A673 (cell line): ENCODE measurements at regions not wholly inside any gene's neighbourhood (a gene's known extent, or its start where the extent isn't known, plus 50 kb on each side); places are given as distances from the start of the nearest gene placed in this dataset.

Source experiments
- BruUV-seq: library from RNA; stranded (reverse); fragments of 400-500 nt; replicated peaks from 2 replicates; lab custom pipeline; 2021; lab: Mats Ljungman, UMichigan
- CTCF ChIA-PET: fragments of 300-600 bp; sonication (Branson Sonifier 250); formaldehyde crosslinking; loops from one replicate; lab custom pipeline; 2022; ENCODE audit warnings: antibody characterized with exemption; lab: Charles Lee
- POLR2A ChIA-PET: fragments of 300-600 bp; sonication (Branson Sonifier 250); formaldehyde crosslinking; loops from one replicate; lab custom pipeline; 2022; ENCODE audit warnings: antibody characterized with exemption; ENCODE audit not compliant: low non-redundant PET; lab: Charles Lee
- DNase-seq: peaks from one replicate; pipeline ENCODE4 v3.0.0-alpha.2; 2015; ENCODE audit warnings: low spot score
- H3K27ac ChIP-seq: fragments of 200-600 bp; sonication (generic); 2 replicates; pipeline ENCODE4 v1.5.1; 2016; ENCODE audit warnings: mixed run types, low read depth, mild to moderate bottlenecking, mixed read lengths, antibody characterized with exemption, low read length; ENCODE audit not compliant: poor library complexity, severe bottlenecking
- H3K27me3 ChIP-seq: fragments of 200-600 bp; sonication (generic); replicated peaks from 2 replicates; pipeline ENCODE4 v1.6.1; 2017; ENCODE audit warnings: mixed run types, low read depth, mild to moderate bottlenecking, mixed read lengths, antibody characterized with exemption, low read length; ENCODE audit not compliant: insufficient read depth, poor library complexity
- H3K36me3 ChIP-seq: fragments of 200-600 bp; sonication (generic); 2 replicates; pipeline ENCODE4 v1.6.1; 2016; ENCODE audit warnings: mixed run types, mild to moderate bottlenecking, mixed read lengths, antibody characterized with exemption, low read length; ENCODE audit not compliant: insufficient read depth, poor library complexity, severe bottlenecking
- H3K4me1 ChIP-seq: fragments of 200-600 bp; sonication (generic); 2 replicates; pipeline ENCODE4 v1.6.1; 2017; ENCODE audit warnings: mixed run types, mild to moderate bottlenecking, mixed read lengths, antibody characterized with exemption, low read length; ENCODE audit not compliant: insufficient read depth, poor library complexity, severe bottlenecking
- H3K4me3 ChIP-seq: fragments of 200-600 bp; sonication (generic); 2 replicates; pipeline ENCODE4 v1.5.1; 2016; ENCODE audit warnings: low read depth, mixed run types, mild to moderate bottlenecking, mixed read lengths, low read length; ENCODE audit not compliant: poor library complexity, severe bottlenecking
- H3K9me3 ChIP-seq: fragments of 200-600 bp; sonication (generic); 2 replicates; pipeline ENCODE4 v1.6.1; 2016; ENCODE audit warnings: mixed run types, low read depth, mild to moderate bottlenecking, mixed read lengths, antibody characterized with exemption, low read length; ENCODE audit not compliant: poor library complexity, severe bottlenecking
- EZH2 ChIP-seq: fragments of 200-600 bp; sonication (generic); IDR thresholded peaks from 2 replicates; pipeline ENCODE4 v1.6.1; 2017; ENCODE audit warnings: borderline replicate concordance, low read depth, mild to moderate bottlenecking, mixed read lengths, antibody characterized with exemption, low read length; ENCODE audit not compliant: poor library complexity, severe bottlenecking
- intact Hi-C: fragments of 100-400 bp; cut with micrococcal nuclease; formaldehyde crosslinking; loops from one replicate; pipeline ENCODE4 v1.10.0; 2022; ENCODE audit not compliant: unreplicated experiment
- TF ChIP-seq, protein P1 (sequence below): fragments of 300-800, 200-600 bp; sonication (generic); conservative IDR thresholded peaks from 2 replicates; pipeline ENCODE4 v1.5.1; 2017; ENCODE audit warnings: low read depth, mild to moderate bottlenecking, antibody characterized with exemption, low read length, moderate library complexity, mixed read lengths

DNA sequence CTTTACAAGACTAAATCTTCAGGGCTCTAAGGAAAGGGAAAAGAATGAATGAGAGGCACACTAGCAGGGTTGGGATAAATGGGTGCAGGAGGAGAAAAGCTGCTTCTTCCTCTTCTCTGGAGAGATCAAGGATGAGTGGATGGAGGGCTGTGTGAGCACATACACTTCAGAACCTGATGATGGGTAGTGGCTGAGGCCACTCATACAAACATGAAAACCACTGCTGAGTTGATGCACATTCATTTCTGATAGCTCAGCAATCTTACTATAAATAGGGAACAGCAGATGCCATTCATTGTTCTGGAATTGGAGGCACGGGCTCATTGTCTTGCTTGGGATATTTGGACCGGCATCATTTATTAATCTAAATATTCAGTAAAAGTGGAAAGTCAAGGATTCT lies 152.4 kb upstream of the KCTD1 start:
- H3K4me3 ChIP-seq = no peak overlapping the region
- no TSS peak for BruUV-seq
- no peak for DNase-seq
- no peaks in the 10 kb centered on the region for H3K9me3 ChIP-seq
- no peaks in the 10 kb centered on the region for H3K4me1 ChIP-seq
- no peaks in the 10 kb centered on the region for H3K36me3 ChIP-seq
- TF ChIP-seq EZH2 = no peak
- TF ChIP-seq, protein P1, sequence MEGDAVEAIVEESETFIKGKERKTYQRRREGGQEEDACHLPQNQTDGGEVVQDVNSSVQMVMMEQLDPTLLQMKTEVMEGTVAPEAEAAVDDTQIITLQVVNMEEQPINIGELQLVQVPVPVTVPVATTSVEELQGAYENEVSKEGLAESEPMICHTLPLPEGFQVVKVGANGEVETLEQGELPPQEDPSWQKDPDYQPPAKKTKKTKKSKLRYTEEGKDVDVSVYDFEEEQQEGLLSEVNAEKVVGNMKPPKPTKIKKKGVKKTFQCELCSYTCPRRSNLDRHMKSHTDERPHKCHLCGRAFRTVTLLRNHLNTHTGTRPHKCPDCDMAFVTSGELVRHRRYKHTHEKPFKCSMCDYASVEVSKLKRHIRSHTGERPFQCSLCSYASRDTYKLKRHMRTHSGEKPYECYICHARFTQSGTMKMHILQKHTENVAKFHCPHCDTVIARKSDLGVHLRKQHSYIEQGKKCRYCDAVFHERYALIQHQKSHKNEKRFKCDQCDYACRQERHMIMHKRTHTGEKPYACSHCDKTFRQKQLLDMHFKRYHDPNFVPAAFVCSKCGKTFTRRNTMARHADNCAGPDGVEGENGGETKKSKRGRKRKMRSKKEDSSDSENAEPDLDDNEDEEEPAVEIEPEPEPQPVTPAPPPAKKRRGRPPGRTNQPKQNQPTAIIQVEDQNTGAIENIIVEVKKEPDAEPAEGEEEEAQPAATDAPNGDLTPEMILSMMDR = no peak
- no peak overlapping the region for H3K27ac ChIP-seq
- intact Hi-C loops = no loop called here
- POLR2A ChIA-PET = no interaction called here
- H3K27me3 ChIP-seq = no peaks in the 10 kb centered on the region
- CTCF ChIA-PET = no interaction called here

DNA sequence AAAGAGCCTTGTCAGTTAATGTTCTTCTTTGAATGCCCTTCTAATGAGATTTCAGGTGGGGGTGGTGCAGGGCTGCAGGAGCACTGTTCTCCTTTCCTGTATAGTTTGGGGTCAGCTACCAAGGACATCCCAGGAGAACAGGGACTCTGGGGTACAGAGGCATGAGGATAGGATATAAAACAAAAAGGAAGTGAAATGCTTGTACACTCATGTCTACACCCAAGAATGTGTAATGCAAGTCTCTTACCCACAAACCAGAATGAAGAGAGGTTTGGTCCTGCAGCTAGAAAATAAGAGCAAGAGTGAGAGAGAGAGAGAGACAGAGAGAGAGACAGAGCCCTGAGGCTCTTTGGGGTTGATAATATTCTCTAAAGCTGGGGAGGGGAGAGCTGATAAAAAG lies 151.8 kb upstream of the KCTD1 start:
- CTCF ChIA-PET = no interaction called here
- intact Hi-C loops = no loop called here

DNA sequence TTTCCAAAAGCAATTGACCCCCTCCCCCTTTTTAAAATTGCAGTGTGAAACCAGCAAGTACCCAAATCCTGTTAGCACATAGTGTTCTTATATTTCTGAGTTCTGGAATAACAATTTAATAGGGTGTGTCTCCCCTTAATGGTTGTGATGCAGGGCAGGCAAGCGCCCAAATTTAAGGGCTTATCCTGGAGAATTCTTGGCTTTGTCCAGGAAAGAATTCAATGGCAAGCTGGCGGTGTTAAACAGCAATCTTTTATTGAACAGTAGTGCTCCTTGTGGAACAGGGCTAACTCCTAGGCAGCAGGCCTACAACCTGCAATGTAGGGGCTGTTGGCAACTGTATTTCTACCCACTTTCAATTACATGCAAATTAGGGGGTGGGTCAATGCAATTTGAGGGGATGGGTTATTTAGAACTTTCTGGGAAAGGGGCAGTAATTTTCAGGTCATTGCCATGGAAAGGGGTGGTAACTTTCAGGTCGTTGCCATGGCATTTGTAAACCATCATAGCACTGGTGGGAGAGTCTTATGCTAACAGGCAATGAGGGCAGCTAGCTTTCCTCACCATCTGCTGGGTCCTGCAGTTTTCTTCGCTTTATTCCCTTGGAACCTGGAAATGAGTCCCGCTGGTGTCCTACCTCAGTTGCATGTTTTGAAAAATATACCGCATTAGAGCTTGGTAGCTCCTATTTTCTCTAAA lies 149.0 kb upstream of the KCTD1 start:
- Histone ChIP-seq H3K4me3 (no peak overlapping the region), H3K9me3 (no peaks in the 10 kb centered on the region), H3K27ac (no peak overlapping the region), H3K27me3 (no peaks in the 10 kb centered on the region), H3K36me3 (no peaks in the 10 kb centered on the region), H3K4me1 (no peaks in the 10 kb centered on the region)
- no peak for TF ChIP-seq EZH2
- TF ChIP-seq, protein P1 = no peak
- ChIA-PET POLR2A (no interaction called here), CTCF (interaction anchor here (0.7 kb wide), 1 partner anchor 32 kb away, joined by 4 read pairs; no protein-coding TSS in a partner anchor)
- BruUV-seq = no TSS peak
- intact Hi-C loops = no loop called here
- no peak for DNase-seq

More for the DNA sequence above, 151.8 kb upstream of the KCTD1 start:
- DNase-seq = no peak
- TF ChIP-seq, protein P1 = no peak
- TF ChIP-seq EZH2 = no peak
- POLR2A ChIA-PET = no interaction called here
- Histone ChIP-seq H3K27ac (no peak overlapping the region), H3K9me3 (no peaks in the 10 kb centered on the region), H3K4me3 (no peak overlapping the region), H3K36me3 (no peaks in the 10 kb centered on the region), H3K4me1 (no peaks in the 10 kb centered on the region), H3K27me3 (no peaks in the 10 kb centered on the region)
- no TSS peak for BruUV-seq
